ENCODE measurements at regions not wholly inside any gene's neighbourhood (a gene's known extent, or its start where the extent isn't known, plus 50 kb on each side); places are given as distances from the start of the nearest gene placed in this dataset.
A peak's percentile ranks its signal among the peaks of the same experiment; 100 is the strongest.

DNA sequence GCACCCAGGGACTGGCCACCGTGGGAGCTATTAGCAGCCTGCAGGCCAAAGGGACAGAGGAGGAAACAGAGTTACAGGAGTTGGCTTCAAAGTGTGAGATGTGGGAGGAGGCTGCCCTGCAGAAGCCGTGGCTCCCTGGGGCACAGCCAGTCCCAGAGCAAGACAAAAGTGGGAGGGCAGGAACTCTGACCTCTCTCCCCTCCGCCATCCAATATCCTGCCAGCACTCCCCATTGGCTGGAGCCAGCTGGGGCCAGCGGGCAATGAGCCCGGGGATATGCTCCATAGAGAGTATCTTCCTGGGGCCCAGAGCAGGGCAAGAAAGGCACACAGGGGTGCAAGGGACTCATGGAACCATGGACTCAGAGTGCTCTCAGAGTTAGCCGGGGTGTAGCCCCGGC lies 143.1 kb downstream of the INHBB start:
- H3K9me3 ChIP-seq: no peaks in the 10 kb centered on the region
- no peak overlapping the region for H3K4me3 ChIP-seq
- no peaks in the 10 kb centered on the region for H3K27me3 ChIP-seq
- 17% methylated on average over 1 of the region's 7 CpGs for WGBS (ENCODE audit: insufficient coverage, low coverage, low lambda C conversion rate, missing lambda C conversion rate)
- intact Hi-C loops (cut with DNase I): no loop called here
- no peak for TF ChIP-seq POLR2A (IDR thresholded peaks at IDR 0.05)
- TF ChIP-seq, protein P1, sequence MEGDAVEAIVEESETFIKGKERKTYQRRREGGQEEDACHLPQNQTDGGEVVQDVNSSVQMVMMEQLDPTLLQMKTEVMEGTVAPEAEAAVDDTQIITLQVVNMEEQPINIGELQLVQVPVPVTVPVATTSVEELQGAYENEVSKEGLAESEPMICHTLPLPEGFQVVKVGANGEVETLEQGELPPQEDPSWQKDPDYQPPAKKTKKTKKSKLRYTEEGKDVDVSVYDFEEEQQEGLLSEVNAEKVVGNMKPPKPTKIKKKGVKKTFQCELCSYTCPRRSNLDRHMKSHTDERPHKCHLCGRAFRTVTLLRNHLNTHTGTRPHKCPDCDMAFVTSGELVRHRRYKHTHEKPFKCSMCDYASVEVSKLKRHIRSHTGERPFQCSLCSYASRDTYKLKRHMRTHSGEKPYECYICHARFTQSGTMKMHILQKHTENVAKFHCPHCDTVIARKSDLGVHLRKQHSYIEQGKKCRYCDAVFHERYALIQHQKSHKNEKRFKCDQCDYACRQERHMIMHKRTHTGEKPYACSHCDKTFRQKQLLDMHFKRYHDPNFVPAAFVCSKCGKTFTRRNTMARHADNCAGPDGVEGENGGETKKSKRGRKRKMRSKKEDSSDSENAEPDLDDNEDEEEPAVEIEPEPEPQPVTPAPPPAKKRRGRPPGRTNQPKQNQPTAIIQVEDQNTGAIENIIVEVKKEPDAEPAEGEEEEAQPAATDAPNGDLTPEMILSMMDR (IDR thresholded peaks at IDR 0.05): no peak
- peak overlapping the region in 1 of 3 donors; percentile 43 for H3K27ac ChIP-seq
- peak; percentile 51 to 92 (median 86) for ATAC-seq
- peaks cover 0 to 32% (median 17%) of the 10 kb centered on the region in 4 donors for H3K4me1 ChIP-seq
- H3K36me3 ChIP-seq: no peaks in the 10 kb centered on the region
- peak; percentile 55 to 90 (median 88) for DNase-seq

DNA sequence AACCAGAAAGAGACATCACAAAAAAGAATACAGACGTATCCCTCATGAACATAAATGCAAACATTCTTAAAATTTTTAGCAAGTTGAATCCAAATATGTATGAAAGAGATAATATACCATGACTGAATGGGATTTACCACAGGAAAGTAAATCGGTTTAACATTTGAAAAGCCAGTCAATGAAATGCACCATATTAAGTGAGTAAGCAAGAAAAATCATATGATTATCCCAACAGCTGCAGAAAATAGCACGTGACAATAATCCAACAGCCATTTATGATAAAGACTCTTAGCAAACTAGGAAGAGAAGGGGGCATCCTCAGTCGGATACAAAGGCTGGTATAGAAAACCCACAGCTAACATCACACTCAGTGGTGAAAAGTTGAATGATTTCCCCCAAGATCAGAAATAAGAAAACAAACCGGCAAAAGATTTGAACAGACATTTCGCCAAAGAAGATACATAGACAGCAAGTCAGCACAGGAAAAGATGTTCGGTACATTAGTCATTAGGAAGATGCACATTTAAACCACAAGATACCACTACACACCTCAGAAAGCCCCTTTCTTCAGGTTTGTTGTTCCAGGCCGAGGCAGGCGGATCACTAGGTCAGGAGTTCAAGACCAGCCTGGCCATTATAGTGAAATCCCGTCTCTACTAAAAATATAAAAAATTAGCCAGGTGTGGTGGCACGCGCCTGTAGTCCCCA lies 144.3 kb downstream of the INHBB start:
- ATAC-seq: no peak
- DNase-seq: no peak
- intact Hi-C loops (cut with DNase I): no loop called here
- Histone ChIP-seq H3K9me3 (no peaks in the 10 kb centered on the region), H3K27ac (no peak overlapping the region), H3K4me1 (peaks cover 0 to 21% (median 11%) of the 10 kb centered on the region in 4 donors), H3K27me3 (no peaks in the 10 kb centered on the region), H3K4me3 (no peak overlapping the region), H3K36me3 (no peaks in the 10 kb centered on the region)
- TF ChIP-seq, protein P1 (IDR thresholded peaks at IDR 0.05): no peak
- no peak for TF ChIP-seq POLR2A (IDR thresholded peaks at IDR 0.05)
- WGBS (ENCODE audit: insufficient coverage, low coverage, low lambda C conversion rate, missing lambda C conversion rate): 94% methylated on average over 9 of the region's 12 CpGs

DNA sequence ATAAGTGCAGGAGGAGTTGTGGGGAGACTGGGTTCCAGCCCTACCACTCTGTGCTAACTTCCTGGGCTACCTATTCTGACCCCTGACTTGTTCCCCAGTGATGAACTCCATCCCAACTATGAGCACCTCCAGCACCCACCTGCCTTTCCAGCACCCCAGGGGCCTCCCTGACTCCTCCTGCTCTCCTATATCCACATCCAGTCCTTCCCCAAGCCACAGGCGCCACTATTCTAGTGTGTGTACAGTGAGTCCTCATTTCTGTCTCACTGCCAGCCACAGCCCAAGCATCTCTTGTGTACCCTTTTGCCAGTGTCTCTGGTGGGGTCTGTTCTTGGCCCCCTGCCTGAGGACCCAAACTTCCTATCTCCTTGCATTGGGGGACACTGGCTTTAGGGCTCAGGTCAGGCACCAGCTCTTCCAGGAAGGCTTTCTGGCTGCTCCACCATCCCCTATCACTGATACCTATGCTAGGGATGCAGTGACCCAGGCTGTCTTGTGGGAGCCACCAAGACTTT lies 145.2 kb downstream of the INHBB start:
- no peak for ATAC-seq
- no peaks in the 10 kb centered on the region for H3K36me3 ChIP-seq
- H3K4me3 ChIP-seq: no peak overlapping the region
- H3K4me1 ChIP-seq: peaks cover 0 to 17% (median 9%) of the 10 kb centered on the region in 4 donors
- no peaks in the 10 kb centered on the region for H3K9me3 ChIP-seq
- no peaks in the 10 kb centered on the region for H3K27me3 ChIP-seq
- 100% methylated on average over 1 of the region's 1 CpG for WGBS (ENCODE audit: insufficient coverage, low coverage, low lambda C conversion rate, missing lambda C conversion rate)
- intact Hi-C loops (cut with DNase I): no loop called here
- DNase-seq: no peak
- TF ChIP-seq, protein P1 (IDR thresholded peaks at IDR 0.05): no peak
- TF ChIP-seq POLR2A (IDR thresholded peaks at IDR 0.05): no peak
- H3K27ac ChIP-seq: no peak overlapping the region

DNA sequence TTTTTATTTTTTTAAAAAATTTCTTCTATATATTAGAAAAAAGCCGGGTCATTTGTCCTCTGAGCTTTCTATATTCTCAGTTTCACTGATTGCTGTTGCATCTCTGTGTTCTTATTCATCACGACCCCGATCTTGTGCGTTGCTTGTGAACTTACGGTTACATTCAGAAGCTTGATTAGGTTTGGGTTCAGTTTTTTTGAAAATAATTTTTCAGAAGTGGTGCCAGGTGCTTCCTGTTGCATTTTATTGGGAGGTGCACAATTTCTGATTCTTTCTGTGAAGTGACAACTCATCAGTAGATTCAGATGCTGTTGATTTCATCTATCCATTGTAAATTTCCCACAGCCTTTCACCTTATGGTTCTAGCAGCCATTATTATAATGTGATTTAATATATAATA lies 147.3 kb downstream of the INHBB start:
- WGBS (ENCODE audit: insufficient coverage, low coverage, low lambda C conversion rate, missing lambda C conversion rate): 76% methylated on average over 5 of the region's 5 CpGs
- DNase-seq (no peak), ATAC-seq (no peak)
- TF ChIP-seq, protein P1 (IDR thresholded peaks at IDR 0.05): no peak
- no peak for TF ChIP-seq POLR2A (IDR thresholded peaks at IDR 0.05)
- Histone ChIP-seq H3K27ac (no peak overlapping the region), H3K4me3 (no peak overlapping the region), H3K9me3 (no peaks in the 10 kb centered on the region), H3K36me3 (no peaks in the 10 kb centered on the region), H3K4me1 (peaks cover 0 to 15% (median 9%) of the 10 kb centered on the region in 4 donors), H3K27me3 (no peaks in the 10 kb centered on the region)
- intact Hi-C loops (cut with DNase I): no loop called here
